OCI-LY7 (cell line): ENCODE measurements at regions not wholly inside any gene's neighbourhood (a gene's known extent, or its start where the extent isn't known, plus 50 kb on each side); places are given as distances from the start of the nearest gene placed in this dataset.

Source experiments
- BruUV-seq: library from RNA; stranded (reverse); fragments of 400-500 nt; replicated peaks from 2 replicates; lab custom pipeline; 2021; lab: Mats Ljungman, UMichigan
- CTCF ChIA-PET: fragments of 300-600 bp; sonication (Branson Sonifier 250); formaldehyde crosslinking; loops from one replicate; lab custom pipeline; 2022; ENCODE audit warnings: antibody characterized with exemption; ENCODE audit not compliant: unreplicated experiment; lab: Charles Lee
- POLR2A ChIA-PET: fragments of 300-600 bp; sonication (Branson Sonifier 250); formaldehyde crosslinking; loops from one replicate; lab custom pipeline; 2022; ENCODE audit warnings: antibody characterized with exemption; lab: Charles Lee
- DNase-seq: peaks from one replicate; pipeline ENCODE4 v3.0.0-alpha.2; 2015; ENCODE audit warnings: low spot score
- H2AFZ ChIP-seq: fragments of 200-600 bp; sonication (generic), shearing (Covaris generic); 2 replicates; pipeline ENCODE4 v1.6.1; 2014; ENCODE audit warnings: mild to moderate bottlenecking, antibody characterized with exemption, low read length, moderate library complexity
- H3K27ac ChIP-seq: fragments of 200-600 bp; sonication (generic); 2 replicates; pipeline ENCODE4 v1.5.1; 2014; ENCODE audit warnings: mixed run types, low read depth, mild to moderate bottlenecking, moderate library complexity, low read length, inconsistent platforms; ENCODE audit not compliant: poor library complexity, severe bottlenecking
- H3K36me3 ChIP-seq: fragments of 200-600 bp; sonication (generic); 2 replicates; pipeline ENCODE4 v1.6.1; 2014; ENCODE audit warnings: mild to moderate bottlenecking, antibody characterized with exemption, low read length, moderate library complexity, mixed read lengths; ENCODE audit not compliant: insufficient read depth
- H3K4me1 ChIP-seq: fragments of 200-600 bp; sonication (generic); 2 replicates; pipeline ENCODE4 v1.5.1; 2014; ENCODE audit warnings: mild to moderate bottlenecking, low read length; ENCODE audit not compliant: insufficient read depth, poor library complexity, severe bottlenecking
- H3K4me2 ChIP-seq: fragments of 200-600 bp; sonication (generic); 2 replicates; pipeline ENCODE4 v1.6.1; 2014; ENCODE audit warnings: mild to moderate bottlenecking, low read length
- H3K4me3 ChIP-seq: fragments of 200-600 bp; sonication (generic); 2 replicates; pipeline ENCODE4 v1.5.1; 2014; ENCODE audit warnings: mild to moderate bottlenecking, low read depth, low read length; ENCODE audit not compliant: poor library complexity, severe bottlenecking
- H3K79me2 ChIP-seq: fragments of 200-600 bp; sonication (generic); 2 replicates; pipeline ENCODE4 v1.6.1; 2016; ENCODE audit warnings: low read depth, mild to moderate bottlenecking, low read length, moderate library complexity, mixed read lengths; ENCODE audit not compliant: insufficient read depth
- H3K9me2 ChIP-seq: fragments of 200-600 bp; sonication (generic); 2 replicates; pipeline ENCODE4 v1.6.1; 2016; ENCODE audit warnings: mild to moderate bottlenecking, low read length, mixed read lengths; ENCODE audit not compliant: insufficient read depth
- H3K9me3 ChIP-seq: fragments of 200-600 bp; sonication (generic); 2 replicates; pipeline ENCODE4 v1.6.1; 2014; ENCODE audit warnings: mild to moderate bottlenecking, mixed run types, low read length, mixed read lengths
- H4K20me1 ChIP-seq: fragments of 200-600 bp; sonication (generic); 2 replicates; pipeline ENCODE4 v1.6.1; 2014; ENCODE audit warnings: mild to moderate bottlenecking, antibody characterized with exemption, low read length, moderate library complexity, mixed read lengths; ENCODE audit not compliant: insufficient read depth
- CTCF ChIP-seq: fragments of 200-600 bp; sonication (generic); conservative IDR thresholded peaks from 2 replicates; pipeline ENCODE4 v1.5.1; 2014; ENCODE audit warnings: mild to moderate bottlenecking, antibody characterized with exemption, low read length, moderate library complexity, mixed read lengths
- EZH2phosphoT487 ChIP-seq: fragments of 200-600 bp; sonication (generic); IDR thresholded peaks from 2 replicates; pipeline ENCODE4 v1.6.1; 2018; ENCODE audit warnings: low read depth, borderline replicate concordance, mild to moderate bottlenecking, mixed run types, antibody characterized with exemption, low read length, moderate library complexity, mixed read lengths
- intact Hi-C: fragments of 100-400 bp; cut with micrococcal nuclease; formaldehyde crosslinking; loops from one replicate; pipeline ENCODE4 v1.10.0; 2022; ENCODE audit not compliant: unreplicated experiment

DNA sequence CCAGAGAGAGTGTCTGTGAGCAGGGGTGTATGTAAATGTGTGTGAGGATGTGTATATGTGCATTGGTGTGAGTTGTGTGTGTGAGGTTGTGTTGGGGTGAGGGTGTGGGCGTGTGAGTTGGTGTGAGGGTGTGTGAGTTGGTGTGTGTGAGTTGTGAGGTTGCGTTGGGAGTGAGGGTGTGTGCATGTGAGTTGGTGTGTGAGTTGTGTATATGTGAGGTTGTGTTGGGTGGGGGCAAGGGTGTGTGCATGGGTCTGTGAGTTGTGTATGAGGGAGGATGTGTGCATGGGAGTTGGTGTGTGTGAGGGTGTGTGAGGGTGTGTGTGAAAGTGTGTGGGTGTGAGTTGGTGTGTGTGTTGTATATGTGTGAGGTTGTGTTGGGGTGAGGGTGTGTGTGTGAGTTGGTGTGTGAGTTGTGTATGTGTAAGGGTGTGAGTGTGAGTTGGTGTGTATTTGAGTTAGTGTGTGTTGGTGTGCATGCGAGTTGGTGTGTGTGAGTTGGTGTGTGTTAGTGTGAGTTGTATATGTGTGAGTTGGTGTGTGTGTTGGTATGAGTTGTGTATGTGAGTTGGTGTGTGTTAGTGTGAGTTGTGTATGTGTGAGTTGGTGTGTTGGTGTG lies 161.6 kb upstream of the IER5L start:
- Histone ChIP-seq H2AFZ (no peak overlapping the region), H3K9me2 (no peaks in the 10 kb centered on the region), H3K9me3 (no peaks in the 10 kb centered on the region), H3K4me3 (no peak overlapping the region), H3K4me1 (peaks cover 24% of the 10 kb centered on the region), H3K36me3 (no peaks in the 10 kb centered on the region), H4K20me1 (no peaks in the 10 kb centered on the region), H3K4me2 (no peak overlapping the region), H3K79me2 (no peaks in the 10 kb centered on the region), H3K27ac (no peak overlapping the region)
- POLR2A ChIA-PET, result no interaction called here
- CTCF ChIA-PET, result no interaction called here
- DNase-seq, result no peak
- intact Hi-C loops, result no loop called here
- BruUV-seq, result no TSS peak
- TF ChIP-seq EZH2phosphoT487 (no peak), CTCF (no peak)

- no peak overlapping the region for H3K4me2 ChIP-seq
- BruUV-seq, result no TSS peak
- CTCF ChIA-PET, result no interaction called here
- no peaks in the 10 kb centered on the region for H3K36me3 ChIP-seq
- no peak for DNase-seq
- POLR2A ChIA-PET, result interaction anchor here (0.7 kb wide), 1 partner anchor 81 kb away, joined by 3 read pairs; no protein-coding TSS in a partner anchor
- no peaks in the 10 kb centered on the region for H3K9me3 ChIP-seq
- no peak overlapping the region for H3K4me3 ChIP-seq
- no peaks in the 10 kb centered on the region for H3K9me2 ChIP-seq
- intact Hi-C loops, result no loop called here
- no peaks in the 10 kb centered on the region for H3K79me2 ChIP-seq
- no peak overlapping the region for H3K27ac ChIP-seq
- no peak for TF ChIP-seq EZH2phosphoT487
- H3K4me1 ChIP-seq, result peaks cover 32% of the 10 kb centered on the region
- H2AFZ ChIP-seq, result no peak overlapping the region
- no peaks in the 10 kb centered on the region for H4K20me1 ChIP-seq
Measured at GRCh38 chr9:129338724-129339430, 160.8 kb upstream of the IER5L start.

DNA sequence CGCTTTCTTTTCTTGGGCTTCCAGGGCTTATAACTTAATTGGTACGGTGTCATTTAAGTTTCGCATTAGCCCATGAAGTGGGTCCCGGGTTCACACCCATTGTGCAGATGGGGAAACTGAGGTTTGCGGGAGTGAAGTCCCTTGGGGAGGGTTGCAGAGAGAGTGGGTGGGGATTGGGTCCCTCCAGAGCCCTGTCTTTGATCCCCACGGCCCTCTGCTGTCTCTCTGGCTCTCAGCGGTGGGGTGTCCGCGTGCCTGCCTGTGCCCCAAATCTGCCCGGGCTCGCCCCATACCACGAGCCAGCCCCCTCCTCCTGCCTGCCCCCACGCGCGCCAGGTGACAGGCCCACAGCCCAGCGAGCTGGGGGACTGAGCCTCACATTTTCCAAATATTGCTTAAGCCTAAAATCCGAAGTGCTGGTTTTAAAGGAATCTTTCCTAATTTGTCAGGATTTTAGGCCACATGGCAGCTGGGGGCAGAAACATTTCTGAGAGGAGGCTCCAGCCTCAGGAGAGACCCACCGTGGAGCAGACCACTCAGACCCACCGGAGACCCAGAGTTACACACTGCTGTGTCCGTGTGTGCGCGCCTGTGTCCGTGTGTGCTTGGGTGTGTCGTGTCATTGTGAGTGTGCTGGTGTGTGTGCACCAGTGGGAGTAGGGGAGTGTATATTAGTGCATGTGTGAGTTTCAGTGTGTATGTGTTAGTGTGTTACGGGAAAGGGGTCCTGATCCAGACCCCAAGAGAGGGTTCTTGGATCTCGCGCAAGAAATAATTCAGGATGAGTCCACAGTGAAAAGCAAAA lies 159.5 kb upstream of the IER5L start:
- Histone ChIP-seq H3K79me2 (no peaks in the 10 kb centered on the region), H3K36me3 (no peaks in the 10 kb centered on the region), H3K27ac (no peak overlapping the region), H2AFZ (no peak overlapping the region), H3K9me3 (no peaks in the 10 kb centered on the region), H4K20me1 (no peaks in the 10 kb centered on the region), H3K9me2 (no peaks in the 10 kb centered on the region), H3K4me2 (no peak overlapping the region), H3K4me3 (no peak overlapping the region), H3K4me1 (peaks cover 35% of the 10 kb centered on the region)
- TF ChIP-seq CTCF, result no peak
- TF ChIP-seq EZH2phosphoT487, result no peak
- BruUV-seq, result no TSS peak
- intact Hi-C loops, result no loop called here
- CTCF ChIA-PET, result no interaction called here
- POLR2A ChIA-PET, result no interaction called here
- DNase-seq, result no peak
